ENCODE measurements at regions not wholly inside any gene's neighbourhood (a gene's known extent, or its start where the extent isn't known, plus 50 kb on each side); places are given as distances from the start of the nearest gene placed in this dataset.

DNA sequence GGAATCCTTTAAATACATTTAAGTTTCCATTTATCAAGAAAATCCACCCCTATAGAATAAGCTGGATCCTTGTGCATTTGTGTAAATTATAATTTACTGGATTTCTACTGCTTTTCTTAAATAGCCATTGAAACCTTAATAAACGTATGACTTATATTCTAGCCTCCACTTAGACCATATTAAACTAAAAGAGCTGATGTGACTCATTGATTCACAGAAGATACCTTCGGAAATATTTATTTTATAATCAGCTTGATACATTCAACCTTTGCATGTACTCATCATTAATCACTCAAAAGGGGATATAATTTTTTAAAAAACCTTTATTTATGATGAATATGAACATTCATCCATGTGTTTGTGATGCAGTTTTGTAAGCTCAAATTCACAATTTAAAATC, 136.3 kb downstream of the SPRY2 start:
- no peak for TF ChIP-seq CTCF (IDR thresholded peaks at IDR 0.05)
- TF ChIP-seq POLR2A (IDR thresholded peaks at IDR 0.05), result no peak
- TF ChIP-seq EP300 (IDR thresholded peaks at IDR 0.05), result no peak
